GM19240 (cell line): ENCODE measurements at regions not wholly inside any gene's neighbourhood (a gene's known extent, or its start where the extent isn't known, plus 50 kb on each side); places are given as distances from the start of the nearest gene placed in this dataset.

Experiments used
- DNase-seq: peaks from one replicate; pipeline ENCODE4 v3.0.0; 2011; ENCODE audit warnings: low spot score; ENCODE audit not compliant: insufficient read length

GRCh38 chr7:46218461-46219200 is 297.6 kb upstream of the IGFBP3 start:
- DNase-seq: no peak

GRCh38 chr7:46215987-46216567 is 295.0 kb upstream of the IGFBP3 start:
- no peak for DNase-seq

DNA sequence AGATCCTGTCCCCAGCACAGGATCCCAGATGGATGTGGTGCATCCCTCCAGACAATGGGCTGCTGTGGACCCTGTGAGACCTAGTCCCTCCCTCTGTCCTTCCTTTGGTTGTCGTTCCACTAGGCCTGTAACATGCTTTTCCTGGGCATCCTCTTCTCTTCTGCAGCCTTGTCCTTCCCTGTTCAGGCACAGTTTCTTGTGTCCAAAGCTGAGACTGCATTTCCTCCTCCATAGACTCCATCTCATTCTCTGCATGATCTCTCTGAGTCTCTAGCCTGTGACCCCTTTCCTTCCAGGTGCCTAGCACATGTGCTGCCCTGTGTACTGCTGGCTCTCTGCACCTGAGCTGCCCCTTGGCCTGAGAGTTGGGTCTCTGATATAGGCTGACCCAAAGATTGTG is 293.5 kb upstream of the IGFBP3 start:
- DNase-seq: no peak

- DNase-seq: no peak
Observed at GRCh38 chr7:46213154-46213537, 292.1 kb upstream of the IGFBP3 start.

DNA sequence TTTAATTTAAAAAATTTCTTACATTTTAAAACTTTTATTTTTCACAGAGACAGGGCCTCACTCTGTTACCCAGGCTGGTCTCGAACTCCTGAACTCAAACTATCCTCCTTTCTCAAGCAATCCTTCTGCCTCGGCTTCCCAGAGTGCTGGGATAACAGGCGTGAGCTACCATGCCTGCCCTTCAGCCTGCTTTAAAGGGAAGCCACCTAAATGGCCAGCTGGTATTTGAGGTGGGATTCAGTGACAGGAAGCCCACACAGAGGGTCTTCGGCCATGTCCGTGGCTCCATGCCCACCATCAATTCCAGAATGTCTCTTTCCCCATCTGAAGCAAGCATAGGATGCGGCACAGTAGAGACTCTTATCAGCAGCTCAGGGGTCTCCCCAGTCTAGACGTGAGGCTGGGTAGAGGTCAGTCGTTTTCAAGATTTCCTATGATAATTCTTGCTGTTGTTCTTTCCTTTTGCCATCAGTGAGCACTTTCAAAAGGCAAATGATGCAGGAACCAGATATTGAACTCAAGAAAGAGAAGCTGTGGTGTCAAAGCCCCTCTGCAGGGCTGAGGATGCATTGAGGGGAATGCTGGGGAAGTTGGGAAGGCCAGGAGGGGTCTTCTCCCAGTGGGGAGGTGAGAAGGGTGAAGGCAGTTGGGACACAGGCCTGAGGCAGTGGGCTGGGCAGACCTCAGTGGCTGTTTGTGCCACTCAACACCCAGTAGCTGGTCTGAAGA is 291.5 kb upstream of the IGFBP3 start:
- DNase-seq: no peak

- no peak for DNase-seq
Observed at GRCh38 chr7:46210467-46210866, 289.4 kb upstream of the IGFBP3 start.

- DNase-seq: no peak
Observed at GRCh38 chr7:46209611-46210388, 288.7 kb upstream of the IGFBP3 start.

GRCh38 chr7:46208635-46209525 is 287.8 kb upstream of the IGFBP3 start:
- DNase-seq: no peak

DNA sequence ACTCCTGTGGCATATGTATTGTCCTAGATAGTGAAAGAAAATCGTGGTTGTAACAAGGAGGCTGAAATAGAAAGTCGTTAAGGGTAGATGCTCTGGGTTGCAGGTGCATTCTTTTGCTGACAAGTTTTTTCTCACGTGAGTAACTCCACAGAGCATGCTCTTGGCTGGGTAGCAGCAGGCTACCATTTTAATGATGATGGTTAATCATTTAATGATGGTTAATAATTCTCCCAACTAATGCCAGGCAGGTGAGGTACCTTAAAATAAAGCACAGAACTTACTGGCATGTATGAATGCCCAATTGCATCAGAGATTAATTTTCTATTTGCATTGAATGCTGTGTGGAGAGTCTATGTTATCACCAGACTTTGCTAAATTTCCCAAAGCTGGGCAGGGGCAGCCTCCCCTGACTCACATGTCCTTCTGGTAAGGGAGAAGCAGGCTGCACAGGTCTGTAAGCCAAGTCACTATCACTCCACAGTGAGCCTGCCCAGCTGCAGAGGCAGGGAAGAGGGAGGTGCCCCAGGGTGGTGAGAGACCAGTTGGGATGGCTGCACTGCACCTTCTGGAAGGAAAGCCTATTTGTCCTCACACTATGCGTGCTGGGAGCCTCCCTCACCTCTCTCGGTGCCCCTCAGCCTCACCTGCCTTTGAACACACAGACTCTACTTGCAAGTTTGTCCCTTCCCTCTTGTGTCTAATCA is 287.0 kb upstream of the IGFBP3 start:
- no peak for DNase-seq

DNA sequence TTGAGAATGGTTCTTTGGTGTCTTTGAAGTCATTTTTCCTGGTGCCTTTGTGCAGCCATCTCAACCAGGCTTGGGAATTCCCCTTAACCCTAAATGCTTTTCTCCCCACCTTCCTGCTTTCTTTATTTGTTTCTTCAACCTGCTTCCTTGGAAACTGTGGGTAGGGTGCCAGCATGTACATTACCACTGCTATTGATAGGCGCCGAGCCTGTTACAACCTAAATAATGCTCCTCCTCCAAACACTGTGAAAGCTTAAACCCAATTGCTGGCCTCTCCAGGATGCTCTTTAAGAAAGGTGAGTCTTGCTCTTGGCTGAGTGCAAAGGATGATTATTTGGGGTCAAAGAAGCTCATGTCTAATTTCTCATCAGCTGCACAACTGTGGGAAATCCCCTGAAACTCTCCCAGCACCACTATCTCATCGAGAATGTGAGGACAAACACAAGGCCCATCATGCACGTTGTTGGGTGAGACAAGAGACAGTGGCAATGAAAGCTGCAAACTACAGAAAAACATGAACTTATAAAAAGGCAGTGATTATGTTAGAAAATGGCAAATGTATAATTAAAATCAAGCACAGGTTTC is 285.5 kb upstream of the IGFBP3 start:
- no peak for DNase-seq

DNA sequence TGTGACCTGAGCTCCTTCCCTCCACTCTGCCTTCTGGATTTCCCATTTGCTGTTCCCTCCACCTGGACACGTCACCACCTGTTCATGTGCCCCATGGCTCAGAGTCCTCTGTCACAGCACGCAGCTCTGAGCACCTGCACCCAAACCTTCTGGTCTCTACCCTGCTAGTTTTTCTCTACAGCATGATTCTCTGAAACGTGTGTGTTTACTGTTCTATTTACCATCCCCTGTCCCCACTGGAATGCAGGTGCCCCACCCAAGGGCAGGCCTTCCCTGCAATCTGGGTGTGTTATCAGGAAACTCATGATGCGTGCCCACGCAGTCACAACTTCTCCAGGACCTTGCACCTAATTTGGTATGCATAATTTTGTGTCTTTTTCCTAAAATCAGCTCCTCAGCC is 284.4 kb upstream of the IGFBP3 start:
- DNase-seq: no peak

DNA sequence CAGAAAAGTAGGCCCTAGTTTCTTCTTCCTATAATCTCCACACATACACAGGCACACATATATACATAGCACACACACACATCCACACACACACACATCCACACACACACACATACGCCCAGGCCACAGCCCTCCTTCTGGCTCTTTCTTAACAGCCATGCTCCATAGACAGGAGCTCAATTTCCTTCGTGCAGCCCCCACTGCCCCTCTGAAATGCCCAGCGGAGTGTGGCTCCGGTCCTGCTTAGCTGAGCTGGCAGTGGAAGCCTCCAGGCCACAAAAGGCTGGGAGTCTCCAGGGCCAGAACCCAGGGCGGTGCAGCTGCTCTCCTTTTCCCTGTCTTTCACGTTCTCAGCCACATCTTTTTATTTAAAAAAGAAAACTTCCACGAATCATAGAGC is 282.9 kb upstream of the IGFBP3 start:
- DNase-seq: no peak

DNA sequence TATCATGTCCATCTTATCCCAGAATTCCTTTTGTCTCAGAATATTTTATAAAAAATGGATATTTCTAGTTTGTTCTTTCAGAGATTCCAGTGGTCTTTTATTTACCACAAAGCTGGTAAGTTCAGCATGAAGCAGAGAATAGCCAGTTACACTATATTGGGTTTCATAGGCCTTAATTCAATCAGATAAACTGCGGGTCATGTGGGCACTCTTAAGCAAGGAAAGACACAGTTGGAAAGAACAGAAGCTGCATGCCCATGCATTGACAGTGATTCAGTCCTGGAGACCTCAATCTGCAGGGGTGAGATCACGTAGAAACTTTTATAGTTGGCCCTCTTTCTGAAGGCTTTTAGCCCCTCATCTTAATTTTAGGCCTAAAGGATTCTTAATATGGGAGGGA is 281.3 kb upstream of the IGFBP3 start:
- no peak for DNase-seq

- DNase-seq: no peak
Observed at GRCh38 chr7:46201961-46202360, 280.9 kb upstream of the IGFBP3 start.

- no peak for DNase-seq
Observed at GRCh38 chr7:46198701-46199100, 277.6 kb upstream of the IGFBP3 start.

- DNase-seq: no peak
Observed at GRCh38 chr7:46197785-46198540, 276.9 kb upstream of the IGFBP3 start.

GRCh38 chr7:46195934-46196333 is 274.9 kb upstream of the IGFBP3 start:
- no peak for DNase-seq

- DNase-seq: no peak
Observed at GRCh38 chr7:46192271-46192670, 271.2 kb upstream of the IGFBP3 start.

GRCh38 chr7:46191776-46192175 is 270.7 kb upstream of the IGFBP3 start:
- no peak for DNase-seq
